Inflammatory macrophage treated with lipopolysaccharide for 1 hour (primary cell): ENCODE measurements at regions not wholly inside any gene's neighbourhood (a gene's known extent, or its start where the extent isn't known, plus 50 kb on each side); places are given as distances from the start of the nearest gene placed in this dataset.
"Not testable (repeated sequence)": the region's sequence is repeated elsewhere in the genome, so short reads cannot be mapped to it uniquely, and the experiment has no call there.

Experiments used
- DNase-seq, 2 donors: peaks; one replicate each; pipeline ENCODE4 v3.0.0-alpha.2; 2020 to 2022

DNA sequence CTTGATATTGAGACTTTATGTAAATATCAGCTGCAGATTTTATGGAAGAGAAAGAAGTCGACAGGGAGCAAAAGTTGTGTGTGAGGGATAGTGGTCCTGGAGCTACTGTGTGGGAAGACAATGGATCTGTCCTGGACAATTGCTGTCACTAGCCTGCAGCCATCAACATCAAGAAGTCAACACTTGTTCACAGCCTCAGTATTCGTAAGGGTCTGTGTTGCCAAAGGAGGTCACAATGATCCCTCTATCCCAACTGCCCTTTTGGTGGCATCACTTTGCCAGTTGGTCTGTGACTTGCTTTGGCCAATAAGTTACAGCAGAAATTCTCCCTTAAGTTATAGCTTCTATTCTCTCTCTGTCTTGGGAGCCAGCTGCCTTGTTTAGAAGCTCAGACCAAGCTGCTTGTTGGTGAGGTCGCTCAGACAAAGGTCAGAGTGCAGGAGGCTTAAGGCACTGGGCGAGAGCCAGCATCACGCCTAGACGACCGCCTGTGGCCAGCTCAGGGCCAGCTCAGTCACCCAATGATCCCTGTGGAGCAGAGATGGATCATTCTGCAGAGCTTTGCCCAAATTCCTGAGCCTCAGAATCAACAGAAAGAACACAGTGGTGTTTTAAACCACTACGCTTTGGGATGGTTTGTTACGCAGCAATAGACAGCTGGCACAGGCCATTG is 134.9 kb downstream of the RHOU start:
- DNase-seq: no peak

DNA sequence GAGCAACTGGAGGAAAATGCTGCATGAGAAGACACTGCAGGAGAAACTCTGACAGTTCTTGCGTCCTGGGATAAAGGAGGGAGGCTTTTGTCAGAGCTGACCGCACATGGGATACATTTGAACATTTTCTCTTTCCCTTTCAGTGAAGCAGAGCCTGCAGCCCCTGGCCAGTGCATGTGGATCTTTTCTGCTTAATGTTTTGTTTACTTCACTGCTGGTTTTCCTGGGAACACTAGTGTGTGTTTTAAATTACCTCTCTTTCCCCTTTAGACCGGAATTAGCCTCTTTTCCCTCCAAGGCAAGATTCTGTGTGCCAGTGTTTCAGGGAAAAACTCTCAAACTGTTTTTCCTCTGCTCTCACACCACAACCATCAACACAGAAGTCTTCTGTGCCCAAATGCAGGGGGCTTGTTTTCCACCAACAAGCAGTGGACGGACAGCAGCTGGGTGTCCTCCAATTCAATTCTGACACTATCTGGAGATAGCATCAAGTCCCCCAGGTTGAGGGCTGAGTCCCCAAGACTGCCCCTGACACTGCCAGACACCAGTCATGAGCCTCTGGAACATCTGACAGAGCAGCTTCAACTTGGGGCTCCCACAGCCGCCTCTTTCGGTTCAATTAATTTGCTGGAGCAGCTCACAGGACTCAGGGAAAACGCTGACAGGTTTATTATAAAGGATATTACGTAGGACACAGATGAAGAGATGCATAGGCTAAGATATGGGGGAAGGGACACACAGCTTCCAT is 136.2 kb downstream of the RHOU start:
- DNase-seq: no peak

DNA sequence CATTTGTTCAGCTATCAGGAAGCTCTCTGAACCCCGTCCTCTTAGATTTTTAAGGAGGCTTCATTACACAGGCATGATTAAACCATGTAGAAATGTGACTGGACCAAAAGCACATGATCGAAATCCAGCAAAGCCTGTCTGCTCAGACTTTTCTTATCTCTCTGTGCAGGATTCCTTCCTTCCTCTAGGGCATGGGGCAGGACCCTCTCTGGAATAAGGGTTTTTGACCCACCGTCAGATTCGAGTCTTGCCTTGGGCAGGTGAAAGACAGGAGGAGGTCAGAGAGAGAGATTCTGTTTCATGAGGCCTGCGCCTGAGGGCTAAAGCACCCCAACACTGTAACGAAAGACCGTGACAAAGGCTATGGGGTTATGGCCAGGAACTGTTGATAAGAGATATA is 136.8 kb downstream of the RHOU start:
- DNase-seq: no peak

DNA sequence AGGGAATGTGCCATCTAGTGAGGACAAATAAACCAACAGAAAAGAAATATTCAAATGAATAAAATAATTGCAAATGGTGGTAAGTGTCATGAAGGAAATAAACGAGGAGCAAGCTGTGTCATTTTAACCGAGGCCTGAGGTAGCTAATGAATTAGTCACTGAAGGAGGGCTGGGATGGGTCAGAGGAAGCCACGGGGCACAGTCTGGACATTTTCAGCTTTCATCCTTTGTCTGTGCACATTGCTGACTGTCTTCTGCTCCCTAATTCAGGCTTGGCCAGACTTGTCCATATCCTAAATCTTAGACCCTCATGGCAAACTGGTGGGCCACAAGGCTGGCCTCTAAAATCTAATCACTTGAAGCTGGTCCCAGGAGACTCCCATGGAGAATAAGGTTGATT is 138.4 kb downstream of the RHOU start:
- no peak for DNase-seq

DNA sequence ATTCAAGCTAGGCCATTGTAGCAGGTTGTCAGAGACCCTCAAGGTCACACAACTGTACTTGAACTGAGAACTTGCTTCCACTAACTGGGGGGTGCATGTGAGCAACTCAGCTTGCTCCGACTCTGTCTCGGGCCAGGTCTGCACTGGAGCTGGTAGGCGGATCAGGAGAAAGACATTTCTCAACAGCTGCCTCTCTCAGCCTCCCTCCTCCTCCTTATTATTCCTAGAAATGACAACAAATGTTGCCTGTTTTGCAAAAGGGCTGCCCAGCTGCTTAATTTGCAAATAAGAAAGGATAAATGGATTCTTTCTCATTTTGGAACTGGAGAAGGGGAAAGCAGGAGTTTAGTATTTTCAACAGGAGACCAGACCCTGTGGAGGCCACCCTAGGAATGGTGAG is 140.5 kb downstream of the RHOU start:
- DNase-seq: peak in 1 of 2 donors; percentile 12

DNA sequence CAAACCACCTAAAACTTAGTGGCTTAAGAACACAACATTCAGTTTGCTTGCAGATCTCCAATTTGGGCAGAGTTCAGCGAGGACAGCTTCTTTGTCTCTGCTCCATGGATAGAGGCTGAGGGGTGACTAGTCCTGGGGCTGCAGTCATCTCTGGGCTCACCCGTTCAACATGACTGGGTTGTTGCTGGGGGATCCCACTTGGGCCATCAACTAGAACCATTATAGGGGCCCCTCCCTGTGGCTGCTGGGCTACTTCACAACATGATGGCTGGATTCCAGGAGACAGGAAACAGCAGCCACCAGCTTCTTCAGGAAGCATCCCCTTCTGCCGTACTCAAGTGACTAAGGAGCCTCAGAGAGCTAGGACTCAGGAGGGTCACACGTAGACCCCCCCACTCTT is 140.9 kb downstream of the RHOU start:
- DNase-seq: no peak

DNA sequence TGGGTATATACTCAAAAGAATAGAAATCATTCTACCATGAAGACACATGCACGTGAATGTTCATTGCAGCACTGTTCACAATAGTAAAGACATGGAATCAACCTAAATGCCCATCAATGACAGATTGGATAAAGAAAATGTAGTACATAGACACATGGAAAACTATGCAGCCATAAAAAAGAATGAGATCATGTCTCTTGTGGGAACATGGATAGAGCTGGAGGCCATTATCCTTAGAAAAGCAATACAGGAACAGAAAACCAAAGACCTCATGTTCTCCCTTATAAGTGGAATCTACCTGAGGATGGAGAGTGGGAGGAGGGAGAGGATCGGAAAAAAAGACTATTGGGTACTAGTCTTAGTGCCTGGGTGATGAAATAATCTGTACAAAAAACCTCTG is 143.9 kb downstream of the RHOU start:
- no peak for DNase-seq

DNA sequence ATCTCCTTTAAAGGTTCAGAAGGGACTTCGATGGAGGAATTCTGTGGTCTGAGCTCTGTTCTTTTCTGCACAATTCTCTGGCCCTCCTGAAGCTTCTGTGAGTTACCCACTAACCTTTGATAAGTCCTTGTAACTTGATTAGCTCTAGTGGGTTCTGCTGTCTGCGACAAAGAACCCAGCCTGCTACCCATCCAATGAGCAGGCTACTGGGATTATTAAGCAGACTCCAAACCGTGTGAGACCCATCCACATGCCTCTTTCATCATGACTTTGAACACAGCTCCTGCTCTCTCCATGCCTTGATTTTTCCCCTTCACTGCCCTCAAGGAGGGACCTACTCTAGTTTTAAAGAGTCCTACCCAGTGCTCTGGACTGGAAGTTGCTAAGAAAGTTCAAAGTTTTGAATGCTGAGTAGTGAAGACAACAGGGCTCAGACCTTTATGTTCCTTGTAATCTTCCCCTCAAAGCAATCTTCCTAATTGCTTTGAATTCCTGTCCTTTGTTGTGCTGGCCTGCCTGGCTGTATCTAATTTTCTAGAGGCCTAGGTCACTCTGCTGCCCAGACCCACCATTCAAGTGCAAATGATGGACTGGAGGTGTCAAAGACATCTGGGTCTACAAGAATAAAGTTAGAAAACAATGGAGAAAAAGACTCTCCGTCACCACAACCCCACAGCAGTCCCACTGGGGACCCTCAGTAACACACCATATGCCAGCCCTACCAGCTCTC is 146.9 kb downstream of the RHOU start:
- no peak for DNase-seq

DNA sequence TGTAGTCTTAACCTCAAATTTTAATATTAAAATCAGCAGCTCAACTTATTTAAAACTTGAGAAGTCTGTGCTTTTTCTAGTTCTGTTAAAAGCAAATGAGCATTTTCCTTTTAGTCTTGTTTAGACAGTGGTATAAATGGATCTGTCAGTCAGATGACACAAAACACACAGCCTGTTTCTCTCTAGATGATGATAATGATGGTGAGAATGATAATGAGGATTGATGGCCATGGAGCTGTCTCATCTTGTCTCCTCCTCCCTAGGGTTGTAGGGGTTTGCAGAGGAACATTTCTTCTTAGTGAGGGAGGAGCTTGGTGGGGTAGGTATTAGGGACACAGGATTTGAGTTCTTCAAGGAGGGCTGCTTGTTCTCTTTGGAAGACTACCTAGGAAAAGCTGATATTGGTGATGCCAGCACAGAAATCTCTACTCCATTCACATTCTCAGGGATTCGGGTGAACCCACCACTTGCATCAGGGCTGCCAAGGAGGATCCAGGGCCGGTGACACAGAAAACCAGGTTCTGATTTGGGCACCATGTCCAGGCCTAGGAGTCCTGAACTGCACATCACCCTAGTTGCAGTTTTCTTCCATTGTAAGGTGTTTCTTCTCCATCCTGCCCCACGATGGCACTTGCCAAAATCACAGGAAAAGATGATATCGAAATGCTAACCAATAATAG is 147.6 kb downstream of the RHOU start:
- DNase-seq: no peak

DNA sequence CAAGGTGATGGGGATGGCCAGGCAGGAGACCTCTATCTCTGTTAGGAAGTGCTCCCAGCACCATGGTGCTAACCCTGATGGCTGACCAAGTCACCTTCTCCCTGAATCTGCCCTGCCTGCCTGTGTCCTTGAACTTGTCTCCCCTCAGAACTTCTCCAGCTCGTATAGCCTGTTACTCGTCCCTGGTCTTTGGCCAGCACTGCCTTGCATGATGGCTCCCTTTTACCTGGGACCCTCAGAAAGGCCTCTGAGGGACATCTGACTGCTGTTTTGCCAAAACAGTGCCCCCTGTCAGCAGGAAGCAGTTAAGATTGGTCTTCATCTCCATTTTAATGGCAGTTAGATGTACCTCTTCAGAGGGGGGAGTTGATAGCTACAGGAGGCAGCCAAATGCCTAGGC is 148.3 kb downstream of the RHOU start:
- DNase-seq: no peak

DNA sequence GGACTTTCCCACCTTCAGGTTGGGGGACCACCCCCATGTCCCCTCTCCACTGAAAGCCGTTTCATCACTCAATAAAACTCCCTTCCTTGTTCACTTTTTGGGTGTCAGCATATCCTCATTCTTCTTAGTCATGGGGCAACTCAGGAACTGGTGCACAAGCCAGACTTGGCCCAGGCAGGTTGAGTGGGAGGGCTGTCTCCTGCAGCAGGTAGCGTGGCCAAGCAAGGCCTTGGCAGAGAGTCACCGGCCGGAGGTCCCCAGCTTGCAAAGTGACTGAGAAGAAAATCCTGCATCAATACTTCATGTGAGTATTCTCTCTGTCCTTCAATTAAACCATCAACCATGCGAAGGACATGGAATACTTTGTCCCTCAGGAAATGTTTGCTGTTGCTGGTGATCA is 148.9 kb downstream of the RHOU start:
- DNase-seq: no peak

DNA sequence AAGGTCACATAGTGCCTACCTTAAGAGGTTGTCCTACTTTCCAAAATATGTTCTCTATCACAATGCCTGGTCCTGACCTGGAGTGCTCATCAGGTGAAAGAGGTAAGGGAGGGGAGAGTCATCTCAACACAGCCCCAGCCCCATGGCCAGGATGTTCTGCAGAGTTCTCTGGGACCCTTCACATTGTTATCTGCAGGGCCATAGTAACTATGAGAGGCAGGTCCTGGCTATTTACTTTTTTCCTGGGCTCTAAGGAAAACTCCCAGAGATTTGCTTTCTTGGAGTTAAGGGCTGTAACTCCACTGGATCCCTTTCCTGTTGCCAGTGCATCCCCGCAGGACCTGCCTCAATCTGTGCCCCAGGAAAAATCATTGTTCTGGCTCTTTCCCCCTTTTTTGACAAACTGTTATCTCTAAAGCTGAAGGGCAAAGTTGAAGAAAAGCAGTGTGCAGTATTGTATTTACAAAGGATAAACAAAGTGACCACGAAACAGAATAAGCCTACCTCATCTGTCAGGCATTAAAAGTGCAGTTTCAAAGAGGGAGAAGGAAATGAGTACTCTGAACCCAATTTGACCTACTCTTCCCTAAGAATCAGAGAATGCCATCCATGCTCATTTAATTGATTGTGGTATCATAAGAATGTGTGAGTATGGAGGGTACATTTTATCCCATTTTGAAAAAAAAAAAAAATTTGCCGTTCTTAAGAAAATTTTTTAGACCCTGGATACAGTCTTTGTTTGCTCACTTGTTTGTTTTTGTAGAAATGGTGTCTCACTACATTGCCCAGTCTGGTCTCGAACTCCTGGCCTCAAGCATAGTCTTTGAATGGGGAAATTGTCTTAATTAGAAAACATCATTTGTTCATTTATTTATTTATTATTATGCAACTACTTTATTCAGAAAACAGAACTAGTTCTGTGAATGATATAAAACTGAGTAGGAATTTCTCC is 149.6 kb downstream of the RHOU start:
- no peak for DNase-seq

DNA sequence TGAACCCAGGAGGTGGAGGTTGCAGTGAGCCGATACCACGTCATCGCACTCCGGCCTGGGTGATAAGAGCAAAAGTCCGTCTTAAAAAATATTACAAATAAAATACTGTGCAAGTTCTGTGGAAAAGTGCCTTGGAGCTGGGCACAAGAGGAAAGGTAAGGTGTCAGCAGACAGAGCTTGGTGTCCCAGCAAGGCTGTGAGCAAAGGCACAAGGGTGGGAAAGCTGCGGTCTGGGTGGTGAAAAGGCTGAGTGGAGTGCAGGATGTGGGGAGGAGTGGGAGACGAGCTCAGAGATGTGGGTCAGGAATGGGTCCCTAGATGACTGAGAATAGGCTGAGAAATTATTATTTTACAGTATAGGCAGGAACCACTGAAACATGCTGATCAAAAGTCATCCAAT is 150.6 kb downstream of the RHOU start:
- DNase-seq: no peak

DNA sequence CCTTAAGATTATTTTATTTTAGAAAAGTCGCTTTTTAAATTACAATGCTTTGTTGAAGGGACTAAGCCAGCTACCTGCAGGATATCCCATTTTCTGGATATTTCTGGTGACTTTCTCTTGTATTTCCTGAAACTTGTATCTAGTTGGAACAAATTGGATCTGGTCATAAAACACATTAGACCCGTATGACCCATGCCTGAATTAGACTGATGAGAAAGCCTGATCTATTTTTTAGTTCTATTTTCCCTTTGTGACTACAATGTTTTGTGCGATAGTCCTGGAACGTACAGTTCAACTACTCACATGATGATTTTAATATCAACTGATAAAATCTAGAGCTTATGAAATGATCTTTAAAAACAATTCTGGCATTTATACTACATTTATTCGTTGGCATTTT is 151.8 kb downstream of the RHOU start:
- no peak for DNase-seq

DNA sequence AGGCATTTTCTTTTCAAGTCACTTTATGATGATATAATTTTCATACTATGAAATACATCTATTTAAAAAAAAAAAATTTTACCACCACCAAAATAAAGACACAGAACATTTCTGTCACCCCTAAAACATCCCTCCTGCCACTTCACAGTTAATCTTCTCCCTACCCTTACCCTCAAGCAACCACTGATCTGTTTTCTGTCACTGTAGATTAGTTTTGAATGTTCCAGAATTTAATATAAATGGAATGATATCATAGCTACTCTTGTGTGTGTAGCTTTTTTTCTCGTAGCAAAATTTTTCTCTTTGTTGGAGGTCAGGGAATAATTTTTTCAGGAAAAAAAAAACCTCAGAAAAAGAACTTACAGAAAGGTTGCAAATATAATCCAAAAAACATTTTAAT is 152.7 kb downstream of the RHOU start:
- no peak for DNase-seq

DNA sequence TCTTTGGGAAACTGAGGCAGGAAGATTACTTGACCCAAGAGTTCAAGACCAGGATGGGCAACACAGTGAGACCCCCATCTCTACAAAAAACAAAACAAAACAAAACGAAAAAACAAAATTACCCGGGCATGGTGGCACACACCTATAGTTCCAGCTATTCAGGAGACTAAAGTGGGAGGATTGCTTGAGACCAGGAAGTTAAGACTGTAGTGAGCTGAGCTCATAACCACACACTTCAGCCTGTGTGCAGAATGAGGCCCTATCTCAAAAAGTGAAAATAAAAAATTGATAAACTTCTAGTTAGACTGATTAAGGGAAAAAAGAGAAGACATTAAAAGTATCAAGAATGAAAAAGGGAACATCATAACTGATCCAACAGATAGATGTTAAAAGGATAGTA is 154.0 kb downstream of the RHOU start:
- no peak for DNase-seq

DNA sequence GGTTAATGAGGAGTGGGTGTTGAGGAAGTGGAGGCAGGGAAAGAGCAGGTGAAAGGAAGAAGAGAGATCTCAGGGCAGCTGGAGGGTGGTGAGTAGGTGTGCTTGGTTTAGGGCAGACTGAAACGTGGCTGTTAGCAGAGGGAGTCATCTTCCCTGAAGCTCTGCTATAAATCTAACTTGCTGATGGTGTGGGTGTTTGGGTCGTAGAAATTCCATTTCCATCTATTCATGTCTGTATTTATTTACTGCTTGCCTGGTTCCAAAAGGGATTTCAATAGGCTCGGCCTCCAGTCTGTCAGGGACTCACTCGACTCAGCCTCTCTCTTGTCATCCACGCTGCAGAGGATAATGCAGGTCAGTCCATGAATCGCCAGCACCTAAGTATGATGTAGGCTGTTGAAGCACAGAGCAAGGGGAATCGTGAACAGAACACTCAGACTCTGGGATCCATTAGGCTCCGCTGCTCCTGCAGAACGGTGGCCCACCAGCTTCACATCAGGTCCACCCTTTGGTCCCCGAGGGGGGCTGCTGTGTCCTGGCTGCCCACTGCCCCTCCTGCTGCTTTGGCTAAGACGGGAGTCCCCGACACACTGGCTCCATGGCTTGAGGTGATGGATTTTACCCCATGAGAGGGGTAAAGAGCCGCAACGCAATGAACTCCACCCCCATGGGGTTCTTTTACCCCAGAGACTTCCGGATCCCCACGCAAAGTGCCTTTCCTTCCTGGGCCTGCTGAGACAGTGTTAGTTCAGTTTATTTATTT is 156.2 kb downstream of the RHOU start:
- no peak for DNase-seq

DNA sequence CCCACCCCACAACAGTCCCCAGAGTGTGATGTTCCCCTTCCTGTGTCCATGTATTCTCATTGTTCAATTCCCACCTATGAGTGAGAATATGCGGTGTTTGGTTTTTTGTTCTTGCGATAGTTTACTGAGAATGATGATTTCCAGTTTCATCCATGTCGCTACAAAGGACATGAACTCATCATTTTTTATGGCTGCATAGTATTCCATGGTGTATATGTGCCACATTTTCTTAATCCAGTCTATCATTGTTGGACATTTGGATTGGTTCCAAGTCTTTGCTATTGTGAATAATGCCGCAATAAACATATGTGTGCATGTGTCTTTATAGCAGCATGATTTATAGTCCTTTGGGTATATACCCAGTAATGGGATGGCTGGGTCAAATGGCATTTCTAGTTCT is 156.9 kb downstream of the RHOU start:
- DNase-seq: not testable (repeated sequence)

DNA sequence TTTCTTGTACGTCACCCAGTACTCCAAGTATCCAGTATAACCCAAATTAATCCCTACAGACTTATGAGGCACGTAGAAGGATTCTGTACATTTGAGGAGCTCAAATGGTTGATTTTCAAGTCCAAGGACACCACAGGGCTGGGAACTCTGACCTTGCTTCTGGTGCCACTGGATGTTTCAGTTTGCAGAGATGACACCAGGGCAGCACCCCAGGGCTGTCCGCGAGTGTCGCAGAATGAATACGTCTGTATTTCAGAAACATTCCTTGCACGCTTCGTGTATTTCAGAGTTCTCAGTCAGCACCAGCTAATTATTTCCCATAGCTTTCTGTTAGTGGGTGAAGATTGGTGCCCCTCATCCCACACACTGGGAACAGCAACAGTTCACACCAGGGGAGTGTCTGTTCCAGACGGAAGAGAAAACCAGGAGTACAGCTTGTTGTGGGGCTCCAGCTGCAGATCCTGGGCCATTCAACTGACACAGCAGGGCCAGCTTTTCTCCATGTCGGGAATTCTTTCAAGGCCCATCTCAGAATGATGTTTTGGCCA is 159.2 kb downstream of the RHOU start:
- no peak for DNase-seq

DNA sequence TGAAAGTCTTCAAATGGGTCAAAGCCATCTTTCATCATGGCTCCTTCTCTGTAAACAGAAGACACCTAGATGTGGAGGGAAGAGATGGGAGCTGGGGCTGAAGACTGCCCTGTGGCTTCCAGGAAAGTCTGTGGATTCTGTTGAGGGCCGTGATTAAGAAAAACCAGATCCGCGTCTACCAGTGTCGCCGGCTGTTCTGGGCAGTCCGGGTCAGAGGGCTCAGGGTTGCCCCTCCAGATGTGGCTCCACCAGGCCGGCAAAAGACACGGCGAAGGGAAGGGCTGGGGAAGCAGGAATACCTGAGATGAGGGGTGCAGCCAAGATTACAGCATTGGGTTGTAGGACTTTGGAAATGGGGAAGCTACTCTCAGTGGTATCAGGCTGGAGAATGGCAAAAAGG is 162.6 kb downstream of the RHOU start:
- no peak for DNase-seq

DNA sequence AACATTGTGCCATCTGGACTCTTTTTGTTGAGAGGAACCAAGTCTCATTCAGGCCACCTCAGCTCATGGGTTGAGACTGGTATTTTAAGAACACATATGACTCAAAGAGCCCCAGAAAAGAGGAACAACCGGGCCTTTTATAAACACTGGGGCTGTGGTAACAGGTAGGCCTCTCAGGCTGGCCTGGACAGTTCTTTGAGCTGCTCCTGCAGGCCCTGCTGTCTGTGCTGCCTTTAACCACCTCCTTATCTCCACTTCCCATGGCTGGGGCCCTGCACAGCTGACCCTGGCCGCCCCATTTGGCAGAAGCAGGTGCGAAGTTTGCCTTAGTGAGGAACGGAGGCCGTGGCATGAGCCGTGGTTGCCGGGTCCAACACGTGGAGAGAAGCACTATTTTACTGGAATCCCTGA is 163.3 kb downstream of the RHOU start:
- peak; percentile 62 to 68 for DNase-seq
